Esophagus muscularis mucosa (tissue), 4 donors: ENCODE measurements at regions not wholly inside any gene's neighbourhood (a gene's known extent, or its start where the extent isn't known, plus 50 kb on each side); places are given as distances from the start of the nearest gene placed in this dataset.
"Not testable (repeated sequence)": the region's sequence is repeated elsewhere in the genome, so short reads cannot be mapped to it uniquely, and the experiment has no call there.

ENCODE experiments used
- DNase-seq: peaks from one replicate; pipeline ENCODE4 v3.0.0-alpha.2; 2017; ENCODE audit errors: extremely low spot score
- H3K27ac ChIP-seq, 4 donors: fragments of 200-600 bp; sonication (generic); replicated peaks in 1 of 4; 1 replicate in 3 of 4; 2 replicates in 1 of 4; pipeline ENCODE4 v1.5.1; 2016 to 2019; ENCODE audit warnings: mild to moderate bottlenecking in 1 of 4
- H3K27me3 ChIP-seq, 4 donors: fragments of 200-600 bp; sonication (generic); one replicate each; pipeline versions ENCODE4 v1.5.1 to v1.6.0; 2016 to 2019
- H3K36me3 ChIP-seq, 4 donors: fragments of 200-600 bp; sonication (generic); one replicate each; pipeline ENCODE4 v1.5.1; 2016 to 2019
- H3K4me1 ChIP-seq, 4 donors: fragments of 200-600 bp; sonication (generic); one replicate each; pipeline ENCODE4 v1.5.1; 2016 to 2019
- H3K4me3 ChIP-seq, 4 donors: fragments of 200-600 bp; sonication (generic); 1 replicate in 2 of 4; 2 replicates in 2 of 4; pipeline ENCODE4 v1.5.1; 2016 to 2019; ENCODE audit warnings: mild to moderate bottlenecking in 4 of 4, moderate library complexity in 1 of 4
- H3K9me3 ChIP-seq, 4 donors: fragments of 200-600 bp; sonication (generic); 1 replicate in 3 of 4; 2 replicates in 1 of 4; pipeline ENCODE4 v1.5.1; 2016 to 2019
- EP300 ChIP-seq: sonication (generic); formaldehyde crosslinking; IDR thresholded peaks from one replicate; pipeline ENCODE4 v1.6.1; 2017; ENCODE audit warnings: antibody characterized with exemption
- POLR2A ChIP-seq: fragments of 450-650 bp; IDR thresholded peaks from one replicate; pipeline ENCODE4 v1.6.1; 2017; ENCODE audit warnings: antibody characterized with exemption, moderate library complexity, mild to moderate bottlenecking, low read depth
- POLR2AphosphoS5 ChIP-seq, 2 donors: sonication (generic); formaldehyde crosslinking; IDR thresholded peaks; one replicate each; pipeline ENCODE4 v1.6.1; 2017; ENCODE audit warnings: antibody characterized with exemption in 2 of 2
- WGBS: methylation state at CpG from one replicate; pipeline ENCODE4 v1.1.5; 2018; 5-methylcytosine and 5-hydroxymethylcytosine counted together
- intact Hi-C: fragments of 100-400 bp; cut with DNase I; formaldehyde crosslinking; loops from one replicate; pipeline ENCODE4 v1.15.1; 2023
- TF ChIP-seq, protein P1 (sequence below), 3 experiments: fragments of 200-600 bp in 2 of 3; fragments of 450-650 bp in 1 of 3; sonication (generic) in 2 of 3; IDR thresholded peaks; one replicate each; pipeline ENCODE4 v1.5.1; 2017 to 2019; ENCODE audit warnings: antibody characterized with exemption in 3 of 3, mild to moderate bottlenecking in 2 of 3, moderate library complexity in 1 of 3

DNA sequence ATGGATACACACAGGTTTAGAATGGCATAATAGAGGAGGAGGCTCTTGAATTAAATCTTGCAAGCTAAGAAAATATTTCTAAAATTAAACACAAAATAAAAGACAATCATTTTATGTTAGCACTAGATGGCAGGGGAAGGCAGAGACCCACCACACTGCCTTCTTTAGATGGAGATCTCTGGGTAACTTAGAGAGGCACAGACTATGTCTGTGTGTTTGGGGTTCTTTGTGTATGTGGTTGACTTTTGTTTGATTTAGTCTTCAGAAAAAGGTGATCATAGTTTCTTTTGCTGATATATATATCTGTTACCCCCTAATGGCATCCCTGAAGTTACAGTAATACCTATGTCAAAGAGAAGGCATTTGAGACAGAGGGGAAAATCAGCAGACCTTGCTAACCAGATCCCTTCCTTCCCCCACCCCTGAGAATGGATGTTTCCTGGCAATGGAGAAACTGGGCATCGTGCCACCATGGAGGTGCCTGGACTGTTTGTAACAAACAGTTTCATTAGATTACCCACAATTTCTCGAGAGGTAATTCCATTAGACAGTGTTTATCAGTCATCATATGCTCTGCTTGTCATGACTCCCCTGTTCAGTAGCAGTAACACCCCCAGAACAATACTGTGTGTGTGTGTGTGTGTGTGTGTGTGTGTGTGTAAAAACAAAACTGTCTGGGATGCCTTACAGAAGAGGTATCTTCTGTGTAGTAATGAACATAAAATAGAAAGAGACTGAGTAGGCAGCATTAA, 228.3 kb upstream of the DEPDC1 start:
- WGBS: 12% methylated on average over 2 of the region's 2 CpGs
- no peak for DNase-seq
- TF ChIP-seq EP300 (no peak), POLR2AphosphoS5 (IDR thresholded peaks at IDR 0.05) (no peak), POLR2A (no peak)
- TF ChIP-seq, protein P1, sequence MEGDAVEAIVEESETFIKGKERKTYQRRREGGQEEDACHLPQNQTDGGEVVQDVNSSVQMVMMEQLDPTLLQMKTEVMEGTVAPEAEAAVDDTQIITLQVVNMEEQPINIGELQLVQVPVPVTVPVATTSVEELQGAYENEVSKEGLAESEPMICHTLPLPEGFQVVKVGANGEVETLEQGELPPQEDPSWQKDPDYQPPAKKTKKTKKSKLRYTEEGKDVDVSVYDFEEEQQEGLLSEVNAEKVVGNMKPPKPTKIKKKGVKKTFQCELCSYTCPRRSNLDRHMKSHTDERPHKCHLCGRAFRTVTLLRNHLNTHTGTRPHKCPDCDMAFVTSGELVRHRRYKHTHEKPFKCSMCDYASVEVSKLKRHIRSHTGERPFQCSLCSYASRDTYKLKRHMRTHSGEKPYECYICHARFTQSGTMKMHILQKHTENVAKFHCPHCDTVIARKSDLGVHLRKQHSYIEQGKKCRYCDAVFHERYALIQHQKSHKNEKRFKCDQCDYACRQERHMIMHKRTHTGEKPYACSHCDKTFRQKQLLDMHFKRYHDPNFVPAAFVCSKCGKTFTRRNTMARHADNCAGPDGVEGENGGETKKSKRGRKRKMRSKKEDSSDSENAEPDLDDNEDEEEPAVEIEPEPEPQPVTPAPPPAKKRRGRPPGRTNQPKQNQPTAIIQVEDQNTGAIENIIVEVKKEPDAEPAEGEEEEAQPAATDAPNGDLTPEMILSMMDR (IDR thresholded peaks at IDR 0.05): no peak
- peaks cover 5 to 24% (median 12%) of the 10 kb centered on the region in 4 donors for H3K4me1 ChIP-seq
- H3K9me3 ChIP-seq: no peaks in the 10 kb centered on the region
- H3K27me3 ChIP-seq: no peaks in the 10 kb centered on the region
- intact Hi-C loops: no loop called here
- no peak overlapping the region for H3K27ac ChIP-seq
- no peaks in the 10 kb centered on the region for H3K36me3 ChIP-seq
- H3K4me3 ChIP-seq: no peak overlapping the region

GRCh38 chr1:68739486-68739885, 242.6 kb upstream of the DEPDC1 start:
- DNase-seq, H3K27me3 ChIP-seq, H3K27ac ChIP-seq, H3K4me3 ChIP-seq, H3K36me3 ChIP-seq, H3K9me3 ChIP-seq, H3K4me1 ChIP-seq, intact Hi-C loops: not testable (repeated sequence)
- 86% methylated on average over 14 of the region's 19 CpGs for WGBS

- intact Hi-C loops: no loop called here
- no peak overlapping the region for H3K27ac ChIP-seq
- TF ChIP-seq EP300: no peak
- no peak overlapping the region for H3K4me3 ChIP-seq
- peaks cover 0 to 11% (median 9%) of the 10 kb centered on the region in 4 donors for H3K4me1 ChIP-seq
- no peak for DNase-seq
- no peaks in the 10 kb centered on the region for H3K9me3 ChIP-seq
- no peaks in the 10 kb centered on the region for H3K36me3 ChIP-seq
- 34% methylated on average over 2 of the region's 2 CpGs for WGBS
- H3K27me3 ChIP-seq: no peaks in the 10 kb centered on the region
Measured at GRCh38 chr1:68745011-68745410, 248.1 kb upstream of the DEPDC1 start.

DNA sequence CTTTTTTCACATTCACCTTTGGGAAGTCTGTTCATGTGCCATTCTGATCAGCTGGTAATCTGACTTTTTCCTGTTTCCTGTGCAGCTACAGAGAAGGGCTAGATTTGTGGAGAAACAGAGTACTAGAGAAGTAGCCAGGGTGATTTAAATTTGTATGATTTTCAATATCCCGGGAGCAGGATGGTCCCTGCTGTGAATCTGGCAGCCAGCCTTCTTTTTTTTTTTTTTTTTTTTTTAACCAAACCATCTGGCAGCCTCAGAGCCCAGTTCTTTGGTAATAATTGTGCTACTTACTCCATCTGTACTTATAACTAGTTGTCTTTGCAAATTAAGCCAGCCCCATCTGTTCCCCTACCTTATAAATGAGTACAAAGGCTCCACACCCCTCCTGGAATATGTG, 248.6 kb upstream of the DEPDC1 start:
- Histone ChIP-seq H3K4me3 (no peak overlapping the region), H3K9me3 (no peaks in the 10 kb centered on the region), H3K27me3 (no peaks in the 10 kb centered on the region), H3K36me3 (no peaks in the 10 kb centered on the region), H3K27ac (no peak overlapping the region), H3K4me1 (peaks cover 0 to 11% (median 9%) of the 10 kb centered on the region in 4 donors)
- intact Hi-C loops: no loop called here
- no peak for DNase-seq
- WGBS: 4% methylated on average over 1 of the region's 1 CpG
- TF ChIP-seq, protein P1 (IDR thresholded peaks at IDR 0.05): no peak
- no peak for TF ChIP-seq EP300
- no peak for TF ChIP-seq POLR2AphosphoS5 (IDR thresholded peaks at IDR 0.05)
- TF ChIP-seq POLR2A: no peak

DNA sequence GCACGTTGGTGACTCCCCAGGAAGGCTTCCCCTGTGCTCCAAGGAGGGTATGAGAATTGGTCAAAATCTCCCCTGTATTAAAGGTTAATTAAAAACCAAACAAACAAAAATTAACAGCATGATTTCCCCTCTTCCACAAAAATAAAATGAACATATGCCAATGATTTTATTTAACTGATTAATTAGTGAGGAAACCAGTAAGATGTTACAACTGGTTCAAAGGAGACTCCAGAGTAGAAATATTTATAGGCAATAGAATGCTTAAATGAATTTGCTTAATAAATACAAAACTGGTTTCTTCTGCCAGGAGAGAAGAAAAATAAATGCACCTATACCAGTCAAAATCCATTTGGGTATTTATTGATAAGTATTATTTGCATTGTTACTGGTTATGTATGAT, 249.5 kb upstream of the DEPDC1 start:
- Histone ChIP-seq H3K27me3 (no peaks in the 10 kb centered on the region), H3K36me3 (no peaks in the 10 kb centered on the region), H3K4me1 (peaks cover 0 to 11% (median 9%) of the 10 kb centered on the region in 4 donors), H3K27ac (no peak overlapping the region), H3K9me3 (no peaks in the 10 kb centered on the region), H3K4me3 (no peak overlapping the region)
- TF ChIP-seq EP300 (no peak), POLR2AphosphoS5 (IDR thresholded peaks at IDR 0.05) (no peak), POLR2A (no peak)
- DNase-seq: no peak
- intact Hi-C loops: no loop called here
- WGBS: 90% methylated on average over 1 of the region's 1 CpG

DNA sequence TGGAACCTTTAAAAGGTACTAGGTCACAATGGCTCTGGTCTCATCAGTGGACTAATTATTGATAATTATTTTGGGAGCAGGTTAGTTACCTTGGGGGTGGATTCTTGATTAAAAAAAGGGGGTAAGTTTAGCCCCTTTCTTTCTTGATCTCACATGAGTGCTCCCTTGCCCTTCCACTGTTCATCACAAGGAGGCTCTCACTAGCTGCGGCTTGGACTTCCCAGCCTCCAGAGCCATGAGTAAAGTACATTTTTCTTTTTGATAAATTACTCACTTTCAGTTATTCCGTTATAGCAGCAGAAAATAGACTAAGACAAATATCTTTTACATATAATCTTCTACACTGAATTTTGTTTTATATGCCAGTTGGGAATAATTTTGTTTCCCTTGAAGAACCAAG, 254.8 kb upstream of the DEPDC1 start:
- no peak overlapping the region for H3K4me3 ChIP-seq
- no peaks in the 10 kb centered on the region for H3K9me3 ChIP-seq
- no peaks in the 10 kb centered on the region for H3K27me3 ChIP-seq
- peaks cover 0 to 4% (median 0%) of the 10 kb centered on the region in 4 donors for H3K4me1 ChIP-seq
- H3K36me3 ChIP-seq: no peaks in the 10 kb centered on the region
- no peak overlapping the region for H3K27ac ChIP-seq
- 68% methylated on average over 2 of the region's 2 CpGs for WGBS
- no peak for TF ChIP-seq POLR2A
- no peak for TF ChIP-seq POLR2AphosphoS5 (IDR thresholded peaks at IDR 0.05)
- TF ChIP-seq, protein P1 (IDR thresholded peaks at IDR 0.05): no peak
- TF ChIP-seq EP300: no peak
- no peak for DNase-seq
- intact Hi-C loops: no loop called here
